T47D (cell line): ENCODE measurements at regions not wholly inside any gene's neighbourhood (a gene's known extent, or its start where the extent isn't known, plus 50 kb on each side); places are given as distances from the start of the nearest gene placed in this dataset.
"Not testable (repeated sequence)": the region's sequence is repeated elsewhere in the genome, so short reads cannot be mapped to it uniquely, and the experiment has no call there.

Experiments
- DNase-seq, 2 experiments: peaks; one replicate each; pipeline versions ENCODE4 v3.0.0 to v3.0.0-alpha.2; 2011 to 2012; ENCODE audit warnings: low read depth in 1 of 2, low spot score in 1 of 2
- JUND ChIP-seq: IDR thresholded peaks from 2 replicates; pipeline ENCODE4 v1.6.1; 2012; ENCODE audit warnings: low read depth
- in situ Hi-C: cut with HindIII; loops from 2 replicates; pipeline ENCODE4 v1.10.0; 2016; ENCODE audit warnings: low sequenced_read_pairs, low pct_unique_long_range_greater_than_20kb

DNA sequence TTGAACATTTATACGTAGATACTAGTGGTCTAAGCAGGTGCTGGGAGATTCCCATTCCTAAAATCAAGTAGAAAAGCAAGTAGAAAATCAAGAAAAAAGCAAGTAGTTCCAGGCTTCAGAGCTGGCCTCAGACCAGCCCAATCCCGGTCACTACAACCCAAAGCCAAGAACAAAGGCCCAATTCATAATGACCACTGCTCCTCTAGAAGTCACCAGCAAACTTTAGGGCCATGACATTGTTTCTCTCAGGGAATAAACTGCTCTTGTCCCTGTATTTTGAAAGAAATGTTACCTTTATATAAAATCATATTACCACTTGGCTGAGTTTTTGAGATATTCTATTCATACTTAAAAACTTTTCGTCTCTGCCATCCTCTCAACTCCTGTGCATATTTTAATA is 106.3 kb upstream of the IL12A start:
- DNase-seq = no peak
- in situ Hi-C loops = no loop called here
- TF ChIP-seq JUND = no peak

DNA sequence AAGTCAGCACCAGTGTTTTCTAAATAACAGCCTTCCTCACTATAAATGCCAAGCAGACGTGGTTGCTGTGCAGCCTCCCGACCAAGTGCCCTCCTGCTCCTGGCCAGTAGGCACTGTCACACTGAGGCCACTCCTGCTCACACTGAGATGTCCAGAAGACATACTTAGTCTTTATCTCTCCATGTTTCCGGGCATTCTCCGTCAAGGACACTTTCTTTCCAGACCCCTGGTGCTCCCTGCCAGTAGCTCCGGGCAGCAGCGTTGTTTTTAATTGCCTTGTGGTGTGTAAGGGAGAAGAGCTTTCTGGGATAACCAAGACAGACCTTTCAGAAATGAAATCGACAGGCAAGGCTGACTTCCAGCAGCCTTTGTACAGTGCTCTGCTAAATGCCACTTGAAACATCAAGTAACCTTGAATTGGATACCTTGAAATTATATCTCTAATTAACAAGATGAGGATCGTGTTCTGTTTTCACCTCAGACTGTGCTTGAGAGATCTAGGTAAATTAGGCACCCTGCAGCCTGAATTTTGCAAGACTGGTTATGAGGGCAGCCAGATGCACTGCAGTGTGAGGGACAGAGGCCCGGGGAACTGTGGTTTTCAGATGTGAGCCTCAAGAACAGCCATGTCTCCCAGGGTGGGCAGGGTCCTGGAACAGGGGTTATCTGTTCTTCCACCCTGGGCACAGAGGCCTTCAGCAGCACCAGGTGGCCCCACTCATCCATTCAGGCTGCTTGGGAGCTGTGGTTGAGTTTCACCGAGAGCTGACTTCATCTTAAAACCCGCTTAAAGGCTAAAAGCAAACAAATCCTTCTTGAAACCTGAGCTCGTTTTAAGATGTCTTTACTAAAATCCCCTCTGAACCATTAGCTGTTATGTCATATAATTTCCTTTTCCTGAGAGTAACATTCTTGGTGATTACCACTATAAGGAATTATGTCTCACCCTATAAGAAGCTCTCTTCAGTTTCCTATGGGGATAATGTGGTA is 105.5 kb upstream of the IL12A start:
- no peak for TF ChIP-seq JUND
- in situ Hi-C loops = no loop called here
- no peak for DNase-seq

DNA sequence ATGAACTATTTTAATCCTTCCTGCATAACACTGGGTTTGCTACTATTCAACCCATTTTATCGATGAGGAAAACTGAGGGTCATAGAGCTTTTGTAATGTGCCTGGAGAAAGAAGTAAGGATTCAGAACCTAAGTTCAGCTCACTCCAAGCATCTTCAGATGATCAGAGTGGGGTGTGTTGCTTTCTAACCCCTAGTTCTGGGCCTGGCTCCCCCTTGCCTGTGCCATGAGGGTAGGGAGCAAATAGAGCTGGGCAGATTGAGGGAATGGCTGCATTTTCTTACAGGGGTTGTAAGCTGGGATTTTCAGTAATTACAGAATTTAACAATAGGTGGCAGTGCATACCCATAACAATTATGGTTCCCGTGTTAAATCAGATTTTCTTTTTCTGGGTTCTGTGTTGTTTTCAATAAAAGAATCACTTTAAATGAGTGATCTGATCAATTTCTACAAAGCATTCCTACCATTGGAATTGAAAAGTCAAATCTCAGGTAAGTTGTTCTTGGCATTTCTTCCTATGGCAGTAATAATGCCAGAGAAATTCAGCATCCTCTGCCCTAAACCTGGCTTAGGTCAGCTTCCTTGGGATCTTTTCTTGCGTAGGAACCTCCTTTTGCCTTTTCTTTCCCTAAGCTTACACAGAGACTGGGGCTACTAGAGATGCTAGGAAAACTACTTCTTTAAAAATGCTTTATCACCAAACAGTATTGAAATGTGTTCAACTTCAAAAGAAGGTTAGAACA is 103.8 kb upstream of the IL12A start:
- in situ Hi-C loops = no loop called here
- no peak for TF ChIP-seq JUND
- DNase-seq = peak; percentile 23 to 60

DNA sequence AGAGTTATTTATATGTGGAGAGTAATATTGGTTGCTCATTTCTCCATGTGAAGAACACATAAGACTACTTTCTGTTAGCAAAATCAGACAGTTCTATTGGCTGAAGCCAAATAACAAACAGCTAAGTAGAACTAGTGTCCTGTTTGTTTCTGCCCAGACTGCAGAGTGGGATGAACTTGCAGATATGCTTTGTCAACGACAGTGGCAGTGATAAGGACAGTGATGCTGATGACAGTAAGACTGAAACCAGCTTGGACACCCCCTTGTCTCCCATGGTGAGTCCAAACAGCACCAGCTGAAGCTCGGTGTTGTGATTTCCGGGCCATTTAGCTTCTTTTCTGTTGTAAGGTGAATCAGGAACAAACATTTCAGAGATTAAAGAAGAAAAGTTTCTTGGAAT is 102.6 kb upstream of the IL12A start:
- in situ Hi-C loops = no loop called here
- DNase-seq = no peak
- no peak for TF ChIP-seq JUND

- in situ Hi-C loops, DNase-seq: not testable (repeated sequence)
These were observed 102.1 kb upstream of the IL12A start for GRCh38 chr3:159886530-159886929.

- no peak for TF ChIP-seq JUND
- DNase-seq = no peak
- in situ Hi-C loops = no loop called here
These were observed 101.5 kb upstream of the IL12A start for GRCh38 chr3:159887168-159887567.

GRCh38 chr3:159887911-159888310 is 100.7 kb upstream of the IL12A start:
- in situ Hi-C loops = no loop called here
- DNase-seq = no peak
- TF ChIP-seq JUND = no peak

DNA sequence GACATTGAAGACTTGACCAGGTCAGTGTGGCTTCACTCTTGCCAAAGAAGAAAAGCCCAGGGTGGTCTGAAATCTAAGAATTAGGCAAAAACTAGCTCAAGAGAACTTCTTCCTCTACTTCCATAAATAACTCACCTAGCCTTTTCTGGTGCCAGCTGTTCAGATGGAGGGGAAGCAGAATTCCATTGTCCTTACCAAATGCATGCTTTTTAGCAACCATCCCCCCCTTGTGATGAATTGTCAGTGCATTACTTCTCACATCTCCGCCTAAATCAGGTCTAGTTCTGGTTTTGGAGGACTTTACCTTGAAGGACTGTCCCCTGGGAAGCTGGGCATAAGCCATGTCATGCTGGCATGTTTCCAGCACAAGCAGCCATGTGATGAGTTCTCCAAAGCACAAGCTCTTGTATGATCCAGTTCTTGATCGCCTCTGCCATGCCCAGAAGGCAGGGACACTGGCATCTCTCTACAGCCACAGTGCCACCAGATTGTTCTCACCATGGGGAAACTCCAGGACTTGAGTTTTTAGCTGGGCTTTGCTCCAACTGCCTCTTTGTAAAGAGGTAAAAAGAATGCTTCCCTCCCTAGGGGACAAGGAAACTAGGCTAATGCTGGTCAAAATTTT is 96.4 kb upstream of the IL12A start:
- no peak for TF ChIP-seq JUND
- in situ Hi-C loops = no loop called here
- no peak for DNase-seq

DNA sequence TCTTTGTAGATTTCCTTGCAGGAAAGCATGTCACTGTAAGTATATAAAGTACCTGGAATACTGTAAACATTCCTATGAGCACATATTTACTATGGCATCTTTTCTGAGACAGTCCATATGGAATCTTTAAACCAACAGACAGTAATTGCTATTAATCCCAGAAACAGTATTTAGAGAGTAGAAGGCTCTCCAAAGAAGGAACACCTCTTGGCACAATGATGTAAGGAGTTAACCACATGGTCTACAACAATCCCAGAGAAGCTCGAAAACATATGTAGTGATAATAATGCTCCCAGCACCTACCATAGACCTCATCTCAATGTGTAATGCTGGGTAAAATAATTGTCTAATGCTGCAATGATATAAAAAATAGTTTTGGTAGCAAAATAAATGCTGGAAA is 95.8 kb upstream of the IL12A start:
- TF ChIP-seq JUND = no peak
- in situ Hi-C loops = no loop called here
- no peak for DNase-seq

- in situ Hi-C loops = no loop called here
- DNase-seq = no peak
- TF ChIP-seq JUND = no peak
These were observed 94.2 kb upstream of the IL12A start for GRCh38 chr3:159894386-159894785.

- no peak for TF ChIP-seq JUND
- DNase-seq = no peak
- in situ Hi-C loops = no loop called here
These were observed 93.2 kb upstream of the IL12A start for GRCh38 chr3:159895430-159895829.

DNA sequence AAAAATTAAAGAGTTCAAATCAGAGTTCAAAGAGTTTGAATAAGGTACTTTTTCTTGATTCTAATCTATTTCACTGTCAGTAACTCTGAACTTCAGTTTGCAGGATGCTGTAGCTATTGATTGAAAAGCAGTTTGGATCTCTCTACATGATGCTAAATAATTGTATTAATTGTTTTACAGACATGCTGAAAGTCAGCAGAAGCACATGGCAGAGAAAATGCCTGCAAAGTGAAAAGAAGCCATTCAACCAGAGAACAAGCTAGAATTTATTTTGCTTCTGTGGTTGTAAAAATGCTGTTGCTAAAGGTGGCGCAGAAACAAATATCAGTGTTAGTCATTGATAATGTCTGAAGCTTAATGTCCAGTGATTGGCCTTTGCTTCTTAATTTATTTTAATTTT is 92.1 kb upstream of the IL12A start:
- no peak for DNase-seq
- TF ChIP-seq JUND = no peak
- in situ Hi-C loops = no loop called here
